ENCODE measurements at regions not wholly inside any gene's neighbourhood (a gene's known extent, or its start where the extent isn't known, plus 50 kb on each side); places are given as distances from the start of the nearest gene placed in this dataset.

DNA sequence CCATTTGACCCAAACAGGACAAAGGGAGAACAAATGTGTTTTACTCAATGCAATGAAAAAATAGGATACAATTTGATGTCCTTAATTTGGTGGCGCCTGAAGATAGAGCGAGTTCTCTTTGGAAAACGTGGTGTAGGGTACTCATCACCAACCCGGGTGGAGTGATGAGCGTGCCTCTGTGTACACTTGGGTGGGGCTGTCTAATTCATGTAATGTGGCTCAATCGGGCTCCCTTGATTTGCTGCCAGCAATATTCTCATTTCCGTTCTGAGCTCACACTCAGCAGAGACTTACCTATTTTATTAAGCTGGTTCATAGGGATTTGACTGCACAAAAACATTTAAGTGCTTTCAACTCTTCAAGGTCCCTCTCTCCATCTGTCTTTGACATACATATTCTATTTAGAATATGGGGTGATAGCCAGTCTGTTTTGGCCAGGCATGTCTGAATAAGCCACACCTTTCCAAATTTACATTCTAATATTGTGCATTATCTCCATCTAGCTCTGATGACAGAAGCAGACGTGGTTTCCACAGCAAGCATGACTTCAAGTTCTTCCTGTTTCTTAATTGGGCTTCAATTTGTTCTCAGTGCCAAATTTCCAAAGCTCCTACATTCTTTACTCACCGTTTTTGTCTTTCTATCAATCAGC, 162.5 kb downstream of the IRX2 start:
- TF ChIP-seq, protein P1, sequence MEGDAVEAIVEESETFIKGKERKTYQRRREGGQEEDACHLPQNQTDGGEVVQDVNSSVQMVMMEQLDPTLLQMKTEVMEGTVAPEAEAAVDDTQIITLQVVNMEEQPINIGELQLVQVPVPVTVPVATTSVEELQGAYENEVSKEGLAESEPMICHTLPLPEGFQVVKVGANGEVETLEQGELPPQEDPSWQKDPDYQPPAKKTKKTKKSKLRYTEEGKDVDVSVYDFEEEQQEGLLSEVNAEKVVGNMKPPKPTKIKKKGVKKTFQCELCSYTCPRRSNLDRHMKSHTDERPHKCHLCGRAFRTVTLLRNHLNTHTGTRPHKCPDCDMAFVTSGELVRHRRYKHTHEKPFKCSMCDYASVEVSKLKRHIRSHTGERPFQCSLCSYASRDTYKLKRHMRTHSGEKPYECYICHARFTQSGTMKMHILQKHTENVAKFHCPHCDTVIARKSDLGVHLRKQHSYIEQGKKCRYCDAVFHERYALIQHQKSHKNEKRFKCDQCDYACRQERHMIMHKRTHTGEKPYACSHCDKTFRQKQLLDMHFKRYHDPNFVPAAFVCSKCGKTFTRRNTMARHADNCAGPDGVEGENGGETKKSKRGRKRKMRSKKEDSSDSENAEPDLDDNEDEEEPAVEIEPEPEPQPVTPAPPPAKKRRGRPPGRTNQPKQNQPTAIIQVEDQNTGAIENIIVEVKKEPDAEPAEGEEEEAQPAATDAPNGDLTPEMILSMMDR (IDR thresholded peaks at IDR 0.05 in 2 of 3, conservative IDR thresholded peaks at IDR 0.05 in 1 of 3; ENCODE audit: borderline replicate concordance in 1 of 3, insufficient read depth in 1 of 3, low read depth in 2 of 3, low read length in 2 of 3), result no peak
- TF ChIP-seq POLR2AphosphoS5 (IDR thresholded peaks at IDR 0.05; ENCODE audit: low read depth, low read length) (no peak), EGR1 (IDR thresholded peaks at IDR 0.05; ENCODE audit: low read depth) (no peak), POLR2A (IDR thresholded peaks at IDR 0.05; ENCODE audit: borderline replicate concordance, extremely low read depth, insufficient read depth, insufficient read length) (no peak), REST (IDR thresholded peaks at IDR 0.05; ENCODE audit: low read depth) (no peak), EZH2 (IDR thresholded peaks at IDR 0.05) (no peak), EZH2phosphoT487 (IDR thresholded peaks at IDR 0.05; ENCODE audit: borderline replicate concordance) (no peak)

All from HCT116 (cell line).